ENCODE measurements at regions not wholly inside any gene's neighbourhood (a gene's known extent, or its start where the extent isn't known, plus 50 kb on each side); places are given as distances from the start of the nearest gene placed in this dataset.

DNA sequence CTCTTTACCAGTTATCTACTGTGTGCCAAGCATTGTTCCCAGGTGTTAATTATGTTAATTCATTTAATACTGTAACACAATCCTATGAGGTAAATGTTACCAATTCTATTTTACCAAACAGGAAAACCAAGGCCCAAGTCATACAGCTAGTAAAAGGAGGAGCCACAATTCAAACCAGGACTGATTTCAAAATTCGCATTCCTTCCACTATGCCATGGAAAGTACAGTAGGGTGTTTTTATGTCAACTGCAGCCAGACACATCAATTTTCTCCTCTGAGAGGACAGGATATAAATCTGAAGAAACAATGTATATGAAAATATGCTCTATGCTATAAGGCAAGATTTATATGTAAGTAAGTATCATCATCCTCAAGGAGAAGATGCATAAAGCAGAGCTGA lies 104.3 kb downstream of the RPL27A start:
- H3K4me2 ChIP-seq (ENCODE audit: low read depth, low read length): peak overlapping the region; percentile 53

DNA sequence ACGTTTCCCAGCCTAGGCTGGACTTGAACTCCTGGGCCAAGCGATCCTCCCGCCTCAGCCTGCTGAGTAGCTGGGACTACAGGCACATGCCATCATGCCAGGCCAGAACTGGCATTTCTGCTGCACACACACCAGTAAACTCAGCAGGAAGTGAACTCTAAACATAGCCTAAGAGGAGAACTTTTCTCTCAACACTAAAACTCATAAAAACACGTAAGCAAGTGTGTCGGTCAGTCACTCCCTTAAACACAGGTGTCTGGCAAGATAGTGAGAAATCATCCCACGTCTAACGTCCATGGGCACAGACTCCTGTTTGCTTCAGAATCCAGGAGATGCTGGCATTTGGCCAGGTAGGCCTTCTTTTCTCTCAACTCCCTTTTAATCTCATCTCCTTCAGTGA lies 104.8 kb downstream of the RPL27A start:
- peak overlapping the region; percentile 38; the same call in 1 of the 2 replicates for H2AFZ ChIP-seq (ENCODE audit: low read length)
- peak; percentile 76 for DNase-seq
- no peaks in the 10 kb centered on the region for H3K27me3 ChIP-seq (replicated peaks; ENCODE audit: insufficient read depth, low read length)
- H3K9me3 ChIP-seq (replicated peaks; ENCODE audit: insufficient read depth, low read length): no peaks in the 10 kb centered on the region
- H3K36me3 ChIP-seq (replicated peaks; ENCODE audit: insufficient read depth, low read length): no peaks in the 10 kb centered on the region
- H3F3A ChIP-seq (ENCODE audit: insufficient read depth, low read length): peaks cover 47% of the 10 kb centered on the region
- no peak for TF ChIP-seq EZH2 (optimal IDR thresholded peaks at IDR 0.05; ENCODE audit: low read depth, low read length)
- TF ChIP-seq, protein P1, sequence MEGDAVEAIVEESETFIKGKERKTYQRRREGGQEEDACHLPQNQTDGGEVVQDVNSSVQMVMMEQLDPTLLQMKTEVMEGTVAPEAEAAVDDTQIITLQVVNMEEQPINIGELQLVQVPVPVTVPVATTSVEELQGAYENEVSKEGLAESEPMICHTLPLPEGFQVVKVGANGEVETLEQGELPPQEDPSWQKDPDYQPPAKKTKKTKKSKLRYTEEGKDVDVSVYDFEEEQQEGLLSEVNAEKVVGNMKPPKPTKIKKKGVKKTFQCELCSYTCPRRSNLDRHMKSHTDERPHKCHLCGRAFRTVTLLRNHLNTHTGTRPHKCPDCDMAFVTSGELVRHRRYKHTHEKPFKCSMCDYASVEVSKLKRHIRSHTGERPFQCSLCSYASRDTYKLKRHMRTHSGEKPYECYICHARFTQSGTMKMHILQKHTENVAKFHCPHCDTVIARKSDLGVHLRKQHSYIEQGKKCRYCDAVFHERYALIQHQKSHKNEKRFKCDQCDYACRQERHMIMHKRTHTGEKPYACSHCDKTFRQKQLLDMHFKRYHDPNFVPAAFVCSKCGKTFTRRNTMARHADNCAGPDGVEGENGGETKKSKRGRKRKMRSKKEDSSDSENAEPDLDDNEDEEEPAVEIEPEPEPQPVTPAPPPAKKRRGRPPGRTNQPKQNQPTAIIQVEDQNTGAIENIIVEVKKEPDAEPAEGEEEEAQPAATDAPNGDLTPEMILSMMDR (IDR thresholded peaks at IDR 0.05; ENCODE audit: low read length): no peak
- no peak for TF ChIP-seq EZH2phosphoT487 (IDR thresholded peaks at IDR 0.05; ENCODE audit: low read length)
- peak overlapping the region; percentile 92 for H3K27ac ChIP-seq (ENCODE audit: low read length)
- peak overlapping the region; percentile 53 for H3K9ac ChIP-seq (ENCODE audit: low read length)
- peaks cover 56% of the 10 kb centered on the region for H3K79me2 ChIP-seq (ENCODE audit: low read length)
- H3K4me1 ChIP-seq (ENCODE audit: low read length): peaks cover 64% of the 10 kb centered on the region
- no peaks in the 10 kb centered on the region for H4K20me1 ChIP-seq (ENCODE audit: insufficient read depth, low read length)
- no peaks in the 10 kb centered on the region for H3K9me2 ChIP-seq (replicated peaks; ENCODE audit: insufficient read depth, low read length)
- peak overlapping the region; percentile 21; the same call in 1 of the 2 replicates for H3K4me3 ChIP-seq (ENCODE audit: low read length)
- H3K4me2 ChIP-seq (ENCODE audit: low read depth, low read length): peak overlapping the region; percentile 53

More for the DNA sequence above, 104.3 kb downstream of the RPL27A start:
- H3F3A ChIP-seq (ENCODE audit: insufficient read depth, low read length): peaks cover 47% of the 10 kb centered on the region
- no peaks in the 10 kb centered on the region for H4K20me1 ChIP-seq (ENCODE audit: insufficient read depth, low read length)
- H3K27ac ChIP-seq (ENCODE audit: low read length): peak overlapping the region; percentile 92
- H3K36me3 ChIP-seq (replicated peaks; ENCODE audit: insufficient read depth, low read length): no peaks in the 10 kb centered on the region
- 0 out of 2 replicates have a peak overlapping the region, but pooled peaks have one; percentile 38 for H2AFZ ChIP-seq (ENCODE audit: low read length)
- no peaks in the 10 kb centered on the region for H3K9me3 ChIP-seq (replicated peaks; ENCODE audit: insufficient read depth, low read length)
- H3K9ac ChIP-seq (ENCODE audit: low read length): peak overlapping the region; percentile 53
- DNase-seq: peak; percentile 36
- H3K9me2 ChIP-seq (replicated peaks; ENCODE audit: insufficient read depth, low read length): no peaks in the 10 kb centered on the region
- TF ChIP-seq EZH2phosphoT487 (IDR thresholded peaks at IDR 0.05; ENCODE audit: low read length) (no peak), EZH2 (optimal IDR thresholded peaks at IDR 0.05; ENCODE audit: low read depth, low read length) (no peak)
- TF ChIP-seq, protein P1 (IDR thresholded peaks at IDR 0.05; ENCODE audit: low read length): peak; percentile 24; the same call in 1 of the 2 replicates
- H3K4me3 ChIP-seq (ENCODE audit: low read length): peak overlapping the region; percentile 2; the same call in 1 of the 2 replicates
- H3K79me2 ChIP-seq (ENCODE audit: low read length): peaks cover 52% of the 10 kb centered on the region
- no peaks in the 10 kb centered on the region for H3K27me3 ChIP-seq (replicated peaks; ENCODE audit: insufficient read depth, low read length)
- H3K4me1 ChIP-seq (ENCODE audit: low read length): peaks cover 64% of the 10 kb centered on the region

DNA sequence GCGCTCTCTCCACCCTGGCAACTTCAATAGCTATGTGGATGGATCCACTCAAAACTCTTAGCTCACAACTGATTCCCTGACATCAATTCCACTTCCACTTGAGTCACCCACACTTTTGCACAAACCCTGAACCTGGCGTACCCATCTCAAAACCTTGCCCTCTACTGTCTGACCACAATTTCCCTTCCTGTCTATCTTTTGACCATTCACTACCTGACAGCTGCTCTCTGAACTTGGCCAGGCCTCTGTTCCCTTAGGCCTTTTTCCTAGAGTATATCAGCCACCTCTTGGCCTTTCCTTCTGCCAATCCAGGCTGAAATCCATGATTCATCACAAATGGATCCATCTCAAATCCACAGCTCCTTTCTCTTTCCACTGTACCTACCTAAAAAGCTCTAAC lies 106.0 kb downstream of the RPL27A start:
- H2AFZ ChIP-seq (ENCODE audit: low read length): no peak overlapping the region
- H3K4me3 ChIP-seq (ENCODE audit: low read length): no peak overlapping the region
- TF ChIP-seq, protein P1 (IDR thresholded peaks at IDR 0.05; ENCODE audit: low read length): 0 out of 2 replicates have a peak, but pooled peaks have one; percentile 12
- TF ChIP-seq EZH2phosphoT487 (IDR thresholded peaks at IDR 0.05; ENCODE audit: low read length) (no peak), EZH2 (optimal IDR thresholded peaks at IDR 0.05; ENCODE audit: low read depth, low read length) (no peak)
- no peaks in the 10 kb centered on the region for H3K36me3 ChIP-seq (replicated peaks; ENCODE audit: insufficient read depth, low read length)
- no peaks in the 10 kb centered on the region for H3K27me3 ChIP-seq (replicated peaks; ENCODE audit: insufficient read depth, low read length)
- DNase-seq: peak; percentile 64
- no peaks in the 10 kb centered on the region for H3K9me2 ChIP-seq (replicated peaks; ENCODE audit: insufficient read depth, low read length)
- H4K20me1 ChIP-seq (ENCODE audit: insufficient read depth, low read length): no peaks in the 10 kb centered on the region
- peaks cover 60% of the 10 kb centered on the region for H3K79me2 ChIP-seq (ENCODE audit: low read length)
- H3K9me3 ChIP-seq (replicated peaks; ENCODE audit: insufficient read depth, low read length): no peaks in the 10 kb centered on the region
- peak overlapping the region; percentile 53; the same call in 1 of the 2 replicates for H3K9ac ChIP-seq (ENCODE audit: low read length)
- peaks cover 64% of the 10 kb centered on the region for H3K4me1 ChIP-seq (ENCODE audit: low read length)
- H3K27ac ChIP-seq (ENCODE audit: low read length): peak overlapping the region; percentile 92
- H3F3A ChIP-seq (ENCODE audit: insufficient read depth, low read length): peaks cover 47% of the 10 kb centered on the region
- peak overlapping the region; percentile 53 for H3K4me2 ChIP-seq (ENCODE audit: low read depth, low read length)
